ENCODE measurements at regions not wholly inside any gene's neighbourhood (a gene's known extent, or its start where the extent isn't known, plus 50 kb on each side); places are given as distances from the start of the nearest gene placed in this dataset.

DNA sequence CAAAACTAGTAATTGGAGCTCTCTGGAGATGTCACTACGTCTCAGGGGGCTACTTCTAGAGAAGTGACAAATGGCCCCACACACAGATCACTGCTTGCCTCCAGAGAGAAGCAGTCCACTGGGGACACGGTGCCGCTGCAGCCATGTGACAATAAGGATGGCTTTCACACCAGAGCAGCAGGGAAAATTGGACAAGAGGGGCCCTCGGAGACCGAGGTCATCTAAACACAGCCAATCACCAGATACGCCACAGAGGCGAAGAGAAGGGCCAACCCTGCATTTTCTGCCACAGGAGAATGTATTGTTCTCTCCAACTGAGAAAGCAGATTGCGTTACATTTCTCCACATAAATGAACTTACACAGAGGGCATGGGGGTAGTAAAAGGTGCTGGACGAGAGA lies 51.2 kb upstream of the TIAM1 start:
- no peaks in the 10 kb centered on the region for H3K79me2 ChIP-seq (ENCODE audit: insufficient read depth, low read length)
- no peaks in the 10 kb centered on the region for H3K36me3 ChIP-seq (ENCODE audit: insufficient read depth, low read length)

DNA sequence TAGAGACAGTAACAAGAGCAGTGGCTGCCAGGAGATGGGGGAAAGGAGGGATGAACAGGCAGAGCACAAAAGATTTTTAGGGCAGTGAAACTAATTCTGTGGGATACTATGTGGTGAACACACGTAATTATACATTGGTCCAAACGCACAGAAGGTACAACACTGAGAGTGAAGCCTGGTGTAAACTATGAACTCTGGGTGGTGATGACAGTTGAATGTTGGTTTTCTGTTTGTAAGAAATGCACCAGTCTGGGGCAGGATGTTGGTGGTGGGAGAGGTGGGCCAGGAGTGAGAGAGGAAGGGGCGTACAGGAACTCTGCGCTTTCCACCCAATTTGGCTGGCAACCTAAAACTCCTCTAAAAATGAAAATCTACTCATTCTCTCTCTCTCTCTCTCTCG lies 50.2 kb upstream of the TIAM1 start:
- Histone ChIP-seq H3K4me2 (ENCODE audit: insufficient read depth, low read length) (no peak overlapping the region), H3K36me3 (ENCODE audit: insufficient read depth, low read length) (no peaks in the 10 kb centered on the region), H3K4me3 (ENCODE audit: insufficient read depth, low read length) (no peak overlapping the region), H3K9me3 (ENCODE audit: low read depth, low read length) (no peaks in the 10 kb centered on the region), H3K27me3 (ENCODE audit: insufficient read depth, low read length) (peaks cover 3% of the 10 kb centered on the region), H3K27ac (ENCODE audit: low read depth, low read length) (no peak overlapping the region), H2AFZ (ENCODE audit: low read length) (no peak overlapping the region), H3K79me2 (ENCODE audit: insufficient read depth, low read length) (no peaks in the 10 kb centered on the region), H4K20me1 (ENCODE audit: insufficient read depth, low read length) (no peaks in the 10 kb centered on the region), H3K4me1 (ENCODE audit: insufficient read depth, low read length) (no peaks in the 10 kb centered on the region)
- DNase-seq (ENCODE audit: insufficient read length, low spot score, missing footprints), result no peak
- TF ChIP-seq, protein P1, sequence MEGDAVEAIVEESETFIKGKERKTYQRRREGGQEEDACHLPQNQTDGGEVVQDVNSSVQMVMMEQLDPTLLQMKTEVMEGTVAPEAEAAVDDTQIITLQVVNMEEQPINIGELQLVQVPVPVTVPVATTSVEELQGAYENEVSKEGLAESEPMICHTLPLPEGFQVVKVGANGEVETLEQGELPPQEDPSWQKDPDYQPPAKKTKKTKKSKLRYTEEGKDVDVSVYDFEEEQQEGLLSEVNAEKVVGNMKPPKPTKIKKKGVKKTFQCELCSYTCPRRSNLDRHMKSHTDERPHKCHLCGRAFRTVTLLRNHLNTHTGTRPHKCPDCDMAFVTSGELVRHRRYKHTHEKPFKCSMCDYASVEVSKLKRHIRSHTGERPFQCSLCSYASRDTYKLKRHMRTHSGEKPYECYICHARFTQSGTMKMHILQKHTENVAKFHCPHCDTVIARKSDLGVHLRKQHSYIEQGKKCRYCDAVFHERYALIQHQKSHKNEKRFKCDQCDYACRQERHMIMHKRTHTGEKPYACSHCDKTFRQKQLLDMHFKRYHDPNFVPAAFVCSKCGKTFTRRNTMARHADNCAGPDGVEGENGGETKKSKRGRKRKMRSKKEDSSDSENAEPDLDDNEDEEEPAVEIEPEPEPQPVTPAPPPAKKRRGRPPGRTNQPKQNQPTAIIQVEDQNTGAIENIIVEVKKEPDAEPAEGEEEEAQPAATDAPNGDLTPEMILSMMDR (IDR thresholded peaks at IDR 0.05; ENCODE audit: extremely low read depth, low read depth, low read length), result no peak

More for the DNA sequence above, 51.2 kb upstream of the TIAM1 start:
- TF ChIP-seq, protein P1 (IDR thresholded peaks at IDR 0.05; ENCODE audit: extremely low read depth, low read depth, low read length), result no peak
- no peaks in the 10 kb centered on the region for H3K4me1 ChIP-seq (ENCODE audit: insufficient read depth, low read length)
- no peak for DNase-seq (ENCODE audit: insufficient read length, low spot score, missing footprints)
- no peak overlapping the region for H3K4me2 ChIP-seq (ENCODE audit: insufficient read depth, low read length)
- H3K9me3 ChIP-seq (ENCODE audit: low read depth, low read length), result no peaks in the 10 kb centered on the region
- no peaks in the 10 kb centered on the region for H4K20me1 ChIP-seq (ENCODE audit: insufficient read depth, low read length)
- H3K27me3 ChIP-seq (ENCODE audit: insufficient read depth, low read length), result peaks cover 3% of the 10 kb centered on the region
- no peak overlapping the region for H3K27ac ChIP-seq (ENCODE audit: low read depth, low read length)
- no peak overlapping the region for H3K4me3 ChIP-seq (ENCODE audit: insufficient read depth, low read length)
- no peak overlapping the region for H2AFZ ChIP-seq (ENCODE audit: low read length)
